AML-193 (cell line): ENCODE measurements at regions not wholly inside any gene's neighbourhood (a gene's known extent, or its start where the extent isn't known, plus 50 kb on each side); places are given as distances from the start of the nearest gene placed in this dataset.
A peak's percentile ranks its signal among the peaks of the same experiment; 100 is the strongest.

Experiments used
- DNase-seq, 2 experiments: peaks; one replicate each; lab custom pipeline; 2025; lab: John Stamatoyannopoulos, UW

DNA sequence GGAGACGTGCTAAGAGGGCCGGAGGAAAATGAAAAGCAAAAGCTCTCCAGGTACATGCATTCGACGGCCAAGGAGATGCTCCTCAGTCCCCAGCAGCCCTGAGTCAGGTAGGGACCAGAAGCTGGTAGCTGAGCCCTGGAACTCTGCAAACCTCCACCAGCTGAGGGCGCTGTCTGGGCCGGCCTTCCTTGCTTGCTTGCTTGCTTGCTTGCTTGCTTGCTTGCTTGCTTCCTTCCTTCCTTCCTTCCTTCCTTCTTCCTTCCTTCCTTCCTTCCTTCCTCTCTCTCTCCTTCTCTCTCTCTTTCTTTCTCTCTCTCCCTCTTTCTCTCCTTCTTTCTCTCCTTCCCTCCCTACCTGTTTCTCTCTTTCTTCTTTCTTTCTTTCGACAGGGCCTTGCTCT is 94.6 kb upstream of the RASGRF1 start:
- no peak for DNase-seq

DNA sequence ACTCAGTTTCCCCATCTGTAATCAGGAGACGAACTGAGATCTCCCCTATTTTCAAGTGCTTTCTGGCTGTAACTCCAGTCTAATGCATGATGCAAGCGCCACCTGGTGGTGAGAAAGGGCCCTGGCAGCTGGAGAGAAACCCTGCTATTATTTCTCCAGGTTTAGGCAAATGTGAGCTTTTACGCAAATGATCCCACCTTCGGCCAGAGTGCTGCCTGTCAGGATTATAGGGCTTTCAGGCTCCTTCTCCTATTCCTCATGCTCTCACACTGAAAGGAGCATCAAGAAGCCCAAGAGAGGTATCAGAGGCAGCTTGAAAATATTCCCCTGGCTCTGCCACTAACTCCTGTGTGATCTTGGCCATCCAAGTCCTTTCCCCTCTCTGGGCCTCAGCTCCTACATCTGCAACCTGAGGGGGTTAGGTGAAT is 93.9 kb upstream of the RASGRF1 start:
- DNase-seq: peak; percentile 29 to 31

DNA sequence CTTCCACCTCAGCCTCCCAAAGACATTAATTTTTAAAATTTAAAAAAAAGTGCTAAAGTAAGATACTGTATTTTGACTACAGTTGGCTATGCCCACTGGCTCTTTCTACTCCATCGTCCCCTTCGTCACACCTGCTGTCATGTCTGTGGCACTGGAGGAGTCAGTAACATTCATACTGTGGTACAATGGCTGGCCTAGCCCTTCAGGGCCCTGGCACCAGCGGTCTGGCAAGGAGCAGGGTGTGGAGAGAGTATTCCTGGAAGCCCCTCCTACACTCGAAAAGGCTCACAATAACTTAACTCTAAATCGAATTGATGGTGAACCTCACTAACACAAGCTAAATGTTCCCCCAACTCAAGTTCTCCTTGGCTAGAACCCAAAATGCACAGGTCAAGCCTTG is 89.7 kb upstream of the RASGRF1 start:
- DNase-seq: no peak

DNA sequence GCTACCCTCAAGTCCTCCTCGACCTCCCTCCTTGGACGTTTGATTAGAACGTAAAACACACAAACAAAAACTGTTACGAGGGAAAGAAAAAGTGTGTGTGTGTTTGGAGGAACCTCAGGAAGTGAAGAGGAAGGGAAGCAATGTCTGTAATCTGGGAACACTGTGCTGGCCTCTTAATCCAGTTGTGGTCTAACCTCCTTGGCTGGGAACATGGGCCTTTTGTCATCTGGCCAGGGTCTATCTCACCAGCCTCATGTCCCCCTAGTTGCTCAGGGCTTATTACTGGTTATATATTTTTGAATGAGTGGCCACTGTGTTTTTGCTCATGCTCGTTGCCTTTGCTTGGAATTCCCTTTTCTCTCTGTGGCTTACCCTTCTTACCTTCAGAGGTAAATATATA is 89.0 kb upstream of the RASGRF1 start:
- no peak for DNase-seq

DNA sequence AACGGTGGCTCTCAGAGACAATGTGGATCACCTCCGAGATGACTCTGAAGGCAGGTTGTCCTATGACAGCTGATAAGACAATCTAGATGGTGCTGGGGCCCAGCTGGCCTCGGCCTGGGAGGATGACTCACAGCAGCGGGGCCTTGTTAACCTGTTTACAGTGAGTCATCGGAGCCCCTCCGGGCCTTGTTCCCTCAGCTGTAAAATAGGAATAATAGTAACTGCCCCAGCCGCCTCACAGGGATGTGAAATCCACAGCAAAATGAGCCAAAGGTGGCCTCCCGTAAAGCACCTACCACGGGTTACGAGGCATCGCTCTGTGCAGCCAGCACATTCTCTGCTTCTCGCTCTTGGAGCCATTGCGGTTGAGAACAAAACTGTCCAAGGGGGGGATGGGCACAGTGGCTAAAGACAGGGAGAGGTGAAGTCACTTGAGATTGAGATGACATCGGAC is 88.6 kb upstream of the RASGRF1 start:
- no peak for DNase-seq

DNA sequence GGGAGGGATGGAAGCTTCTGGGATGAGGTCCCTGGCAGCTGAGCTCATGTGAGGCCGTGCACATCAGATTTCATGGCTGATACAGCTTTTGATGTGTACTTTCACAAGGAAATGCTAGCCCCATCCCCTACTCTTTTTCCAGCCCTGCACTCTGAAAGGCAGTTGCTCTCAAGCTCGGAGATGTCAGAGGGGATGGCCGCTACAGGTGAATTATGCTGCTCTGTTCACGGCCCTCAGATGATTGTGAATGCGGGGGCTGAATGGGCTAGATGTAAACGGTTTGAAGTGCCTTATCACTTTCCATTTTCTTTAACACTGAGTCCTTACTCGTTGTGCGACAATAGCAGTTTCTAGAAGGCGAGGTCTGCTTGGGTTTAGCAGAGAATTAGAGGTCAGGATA is 88.0 kb upstream of the RASGRF1 start:
- DNase-seq: no peak

DNA sequence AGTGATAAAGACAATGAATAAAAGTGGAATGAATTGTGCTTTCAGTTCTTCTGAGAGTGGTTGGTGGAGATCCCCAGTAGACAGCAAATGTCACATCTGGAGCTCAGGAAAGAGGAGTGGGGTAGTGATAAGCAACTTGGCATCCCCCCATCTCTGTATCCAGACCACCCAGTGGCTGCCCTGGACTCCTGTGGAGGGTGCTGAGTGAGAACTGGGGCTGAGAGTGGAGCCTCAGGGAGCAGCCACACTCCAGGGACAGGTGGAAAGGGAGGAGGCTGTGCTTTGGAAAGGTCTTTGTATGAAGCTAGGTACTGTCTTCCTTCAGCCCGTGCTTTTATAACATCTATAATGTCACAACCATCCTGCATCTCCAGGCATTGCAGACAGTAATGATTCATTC is 85.6 kb upstream of the RASGRF1 start:
- DNase-seq: no peak

DNA sequence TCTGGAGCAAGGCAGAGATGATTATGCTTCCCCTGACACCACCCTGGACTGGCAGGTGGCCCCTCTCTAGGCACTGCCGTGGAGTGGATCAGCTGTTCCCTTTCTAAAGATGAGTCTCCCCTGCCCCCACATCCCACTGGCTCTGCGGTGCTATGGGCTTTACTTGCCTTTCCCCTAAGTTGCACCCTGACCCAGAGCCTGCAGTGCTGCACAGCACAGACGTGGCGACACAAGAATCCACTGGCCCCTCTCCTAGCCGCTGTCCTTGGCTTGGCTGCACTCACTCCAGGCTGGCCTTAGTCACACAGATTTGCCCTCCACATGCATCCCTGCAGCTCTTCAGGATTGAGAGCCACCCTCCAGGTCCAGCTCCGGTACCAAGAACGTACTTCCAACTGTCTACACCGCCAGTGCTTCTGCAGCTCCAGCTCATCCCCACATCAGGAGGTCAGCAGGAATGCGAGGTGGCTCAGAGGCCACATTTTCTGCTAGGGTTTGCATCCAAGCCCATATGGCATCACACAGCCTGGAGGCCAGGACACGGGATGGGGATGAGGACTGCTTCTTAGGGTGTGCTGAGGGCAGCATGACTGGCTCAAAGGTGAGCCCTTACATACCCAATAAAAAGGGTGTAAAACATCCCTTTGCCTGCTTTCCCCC is 82.4 kb upstream of the RASGRF1 start:
- DNase-seq: no peak

DNA sequence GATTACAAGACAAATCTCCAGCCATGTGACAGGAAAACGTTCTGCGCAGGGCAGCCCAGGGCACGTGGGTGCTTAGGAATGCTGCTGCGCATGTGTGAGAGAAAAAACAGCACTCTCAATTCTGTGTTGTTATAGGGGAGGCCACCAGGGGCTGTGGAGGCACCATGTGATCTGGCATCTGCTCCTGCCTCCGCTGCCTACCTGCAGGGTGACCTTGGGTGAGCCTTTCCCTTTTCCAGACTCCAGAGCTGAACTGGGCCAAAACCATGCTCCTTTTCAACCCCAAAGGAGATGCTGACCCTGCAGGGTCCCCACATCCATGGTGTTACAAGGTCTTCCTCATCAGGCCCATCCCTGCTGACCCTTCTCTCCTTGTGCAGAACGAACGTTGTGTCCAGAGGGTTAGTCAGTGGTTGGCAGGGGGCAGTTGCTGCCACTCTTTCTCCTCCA is 81.5 kb upstream of the RASGRF1 start:
- no peak for DNase-seq

DNA sequence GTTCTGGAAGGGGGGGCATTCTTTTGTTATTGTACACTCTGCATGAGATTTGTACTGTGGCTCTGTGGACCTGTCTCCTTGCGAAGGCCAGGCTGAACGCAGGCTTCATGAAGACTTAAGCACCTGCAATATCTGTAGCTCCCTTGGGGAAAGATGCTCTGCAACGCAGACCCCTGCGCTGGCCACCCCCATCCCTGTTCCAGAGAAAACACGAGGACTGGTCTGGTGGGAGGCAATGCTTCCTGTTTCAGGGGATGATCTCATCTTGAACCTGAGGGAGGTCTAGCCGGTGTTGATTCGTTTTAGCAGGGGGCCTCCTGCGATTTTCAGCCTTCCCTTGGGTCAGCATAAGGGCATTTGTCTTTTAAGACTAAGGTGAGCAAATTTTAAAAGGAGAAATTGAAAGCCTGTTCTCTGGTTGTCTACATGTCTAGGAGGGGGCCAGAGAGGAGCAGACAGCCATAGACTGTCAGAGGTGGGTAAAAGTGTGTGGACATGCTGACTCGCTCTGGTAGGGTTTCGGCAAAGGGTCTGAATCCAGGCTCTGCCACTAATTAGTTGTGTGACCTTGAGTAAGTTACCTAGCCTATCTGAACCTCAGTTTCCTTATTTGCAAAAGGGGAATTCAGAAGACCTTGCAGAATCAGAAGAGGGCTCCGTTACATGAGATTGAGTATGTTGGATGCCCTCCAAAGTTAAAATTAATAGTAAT is 80.9 kb upstream of the RASGRF1 start:
- DNase-seq: no peak

DNA sequence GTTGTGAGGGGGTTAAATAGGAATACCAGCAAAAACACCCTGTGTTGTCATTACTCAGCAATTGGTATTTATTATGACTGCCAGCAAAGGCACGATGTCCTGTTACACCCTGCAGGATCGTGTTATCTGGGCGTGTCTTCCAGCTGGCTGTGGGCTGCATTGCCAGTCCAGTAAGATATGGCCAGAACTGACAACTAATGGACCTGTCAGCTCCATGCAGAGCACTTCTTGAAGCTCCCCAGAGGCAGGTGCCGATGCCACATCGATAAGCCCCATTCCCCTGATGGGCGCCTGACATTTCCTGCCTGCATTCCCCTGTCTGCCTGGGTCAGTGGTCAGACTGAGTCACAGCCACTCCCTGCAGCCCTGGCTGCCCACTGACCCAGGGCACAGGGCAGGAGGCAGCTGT is 79.7 kb upstream of the RASGRF1 start:
- DNase-seq: no peak

DNA sequence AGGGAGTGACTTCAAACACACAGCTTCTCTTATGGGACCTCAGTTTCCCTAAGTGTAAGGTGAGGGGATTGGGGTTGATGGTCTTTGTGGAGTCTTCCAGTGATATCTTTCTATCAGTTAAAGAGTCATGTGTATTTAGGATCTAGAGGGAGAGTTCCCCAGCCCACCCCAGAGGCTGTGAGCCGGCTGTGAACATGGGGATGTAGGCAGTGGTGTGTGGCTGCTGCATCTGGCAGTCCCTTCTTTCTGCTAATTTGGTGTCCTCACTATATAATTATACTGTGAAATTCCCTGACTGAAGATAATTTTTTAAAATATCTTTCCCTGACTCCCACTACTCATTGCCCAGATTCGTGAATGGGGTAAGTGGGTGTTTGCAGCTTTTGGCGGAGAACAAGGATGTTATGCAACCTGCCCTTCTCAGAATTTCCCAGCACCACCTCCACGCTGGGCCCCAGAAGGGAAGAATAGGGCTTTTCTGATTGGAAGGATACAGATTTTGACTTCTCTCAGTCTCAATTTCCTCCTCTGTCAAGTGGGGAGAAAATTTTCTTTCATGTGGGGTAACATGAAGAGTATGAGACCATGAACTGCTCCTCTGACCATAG is 79.0 kb upstream of the RASGRF1 start:
- no peak for DNase-seq

DNA sequence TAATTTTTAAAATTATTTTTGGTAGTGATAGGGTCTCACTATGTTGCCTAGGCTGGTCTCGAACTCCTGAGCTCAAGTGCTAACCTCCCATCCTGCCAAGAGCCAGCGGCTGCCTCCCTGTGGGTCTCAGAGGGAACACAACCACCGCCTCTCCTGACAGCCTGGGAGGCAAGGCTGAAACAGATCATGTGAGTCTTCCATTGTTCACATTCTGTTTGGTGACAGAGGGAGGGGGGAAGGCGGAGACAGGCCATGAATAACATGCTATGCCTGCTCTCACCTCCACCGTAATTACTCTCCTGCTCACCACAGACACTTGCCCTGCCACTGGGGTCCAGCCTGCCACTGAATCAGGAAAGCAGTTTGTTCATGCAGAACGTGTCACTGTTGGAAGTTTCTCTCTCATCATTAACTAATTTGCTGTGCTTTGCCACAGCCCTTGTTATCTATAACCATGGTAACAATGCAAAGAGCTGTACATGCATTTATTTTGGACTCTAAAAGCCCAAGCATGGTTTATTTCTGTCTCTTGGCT is 78.4 kb upstream of the RASGRF1 start:
- no peak for DNase-seq

DNA sequence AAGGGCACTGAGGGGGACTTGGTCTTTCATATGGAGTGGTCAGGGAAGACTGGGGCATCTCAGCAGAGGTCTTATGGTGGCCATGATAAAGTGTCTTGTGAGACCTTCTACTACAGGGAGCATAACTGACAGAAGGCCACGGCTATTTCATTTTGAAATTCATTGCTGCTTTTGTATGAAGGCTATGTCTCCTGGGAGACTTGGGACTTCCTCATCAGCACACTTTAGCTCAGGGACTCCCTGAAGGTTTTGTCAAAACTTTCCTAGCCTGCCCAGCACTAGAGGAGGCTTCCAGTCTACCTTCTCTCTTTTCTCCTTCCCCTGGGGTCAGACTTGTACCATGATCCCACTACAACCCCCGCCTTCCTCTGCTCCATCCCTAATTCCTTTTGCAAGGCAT is 77.2 kb upstream of the RASGRF1 start:
- DNase-seq: no peak

DNA sequence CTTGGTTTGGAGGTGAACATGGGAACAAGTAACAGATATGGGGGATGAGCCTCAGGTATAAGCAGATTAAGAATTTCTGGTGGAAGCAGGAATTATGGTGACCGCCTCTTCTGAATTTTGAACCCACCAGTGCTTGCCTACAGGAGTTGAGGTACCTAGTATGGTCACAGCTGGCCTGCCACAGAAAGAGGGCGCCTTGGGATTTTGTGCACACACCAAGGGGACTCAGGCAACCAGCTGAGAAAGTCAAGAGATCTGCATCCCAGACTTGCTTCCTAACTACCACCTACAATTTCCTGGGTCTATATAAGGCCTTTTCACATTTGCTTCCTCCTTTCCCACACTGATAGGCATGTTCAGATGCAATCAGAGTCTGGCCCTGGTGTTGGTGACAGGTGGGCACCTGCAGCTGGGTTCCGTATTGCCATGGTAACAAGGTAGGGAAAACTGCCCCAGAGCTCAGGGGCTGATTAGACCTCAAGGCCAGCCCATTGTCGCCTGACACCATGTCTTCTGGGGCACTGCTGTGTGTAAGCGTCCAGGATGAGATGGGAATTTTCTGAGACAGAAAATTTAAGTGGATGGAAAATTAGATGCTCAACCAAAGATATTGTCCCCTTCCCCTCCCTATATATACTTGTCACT is 75.9 kb upstream of the RASGRF1 start:
- DNase-seq: no peak

DNA sequence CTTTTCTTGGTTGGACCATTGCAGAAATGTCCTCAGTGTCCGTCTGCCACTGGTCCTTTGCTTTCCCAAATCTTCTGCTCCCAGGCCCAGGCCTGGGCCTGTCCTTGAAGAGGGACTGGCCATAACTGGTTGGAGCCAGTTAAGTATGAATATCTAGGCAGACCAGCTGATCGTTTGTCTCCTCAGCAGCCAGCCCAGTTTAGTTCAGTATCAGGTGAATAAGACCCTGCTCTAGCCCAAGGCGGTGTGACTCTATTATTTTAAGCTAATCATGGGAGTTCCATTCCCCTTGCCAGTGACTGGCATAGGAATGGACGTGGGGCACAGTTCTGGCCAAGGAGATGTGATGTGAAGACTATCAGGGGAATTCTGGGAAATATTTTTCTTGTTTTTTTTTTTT is 73.9 kb upstream of the RASGRF1 start:
- no peak for DNase-seq

DNA sequence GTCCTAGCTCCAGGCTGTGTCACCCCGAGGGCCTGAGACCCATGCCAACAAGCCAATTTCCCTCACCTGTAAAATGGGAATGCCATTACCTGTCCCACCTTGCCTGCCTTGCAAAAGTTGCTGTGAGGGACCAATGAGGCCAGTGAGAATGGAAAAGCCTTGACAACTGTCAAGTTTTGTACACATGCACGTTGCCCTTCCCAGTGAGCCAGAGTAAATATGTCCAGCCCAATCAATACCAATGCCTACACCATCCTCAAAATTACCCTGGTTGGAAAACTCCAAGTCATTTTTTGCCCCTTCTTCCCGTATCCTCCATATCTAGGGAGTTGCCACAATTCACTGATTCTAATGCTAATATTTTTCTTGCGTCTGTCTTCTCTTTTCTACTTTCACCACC is 73.5 kb upstream of the RASGRF1 start:
- no peak for DNase-seq

DNA sequence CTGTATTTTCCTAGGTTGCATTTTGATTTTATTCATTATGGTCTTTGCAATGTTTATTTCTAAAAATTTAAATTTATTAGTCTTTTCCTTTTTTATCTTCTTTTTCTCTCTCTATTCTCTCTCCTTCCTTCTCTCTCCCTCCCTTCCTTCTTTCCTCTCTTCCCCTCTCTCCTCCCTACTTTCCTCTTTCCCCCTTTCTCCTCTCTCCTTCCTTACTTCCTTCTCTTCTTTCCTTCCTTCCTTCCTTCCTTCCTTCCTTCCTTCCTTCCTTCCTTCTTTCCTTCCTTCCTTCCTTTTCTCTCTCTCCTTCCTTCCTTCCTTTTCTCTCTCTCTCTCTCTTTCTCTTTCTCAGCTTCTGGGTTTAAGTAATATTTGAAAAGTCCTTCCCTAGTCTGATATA is 72.8 kb upstream of the RASGRF1 start:
- no peak for DNase-seq

DNA sequence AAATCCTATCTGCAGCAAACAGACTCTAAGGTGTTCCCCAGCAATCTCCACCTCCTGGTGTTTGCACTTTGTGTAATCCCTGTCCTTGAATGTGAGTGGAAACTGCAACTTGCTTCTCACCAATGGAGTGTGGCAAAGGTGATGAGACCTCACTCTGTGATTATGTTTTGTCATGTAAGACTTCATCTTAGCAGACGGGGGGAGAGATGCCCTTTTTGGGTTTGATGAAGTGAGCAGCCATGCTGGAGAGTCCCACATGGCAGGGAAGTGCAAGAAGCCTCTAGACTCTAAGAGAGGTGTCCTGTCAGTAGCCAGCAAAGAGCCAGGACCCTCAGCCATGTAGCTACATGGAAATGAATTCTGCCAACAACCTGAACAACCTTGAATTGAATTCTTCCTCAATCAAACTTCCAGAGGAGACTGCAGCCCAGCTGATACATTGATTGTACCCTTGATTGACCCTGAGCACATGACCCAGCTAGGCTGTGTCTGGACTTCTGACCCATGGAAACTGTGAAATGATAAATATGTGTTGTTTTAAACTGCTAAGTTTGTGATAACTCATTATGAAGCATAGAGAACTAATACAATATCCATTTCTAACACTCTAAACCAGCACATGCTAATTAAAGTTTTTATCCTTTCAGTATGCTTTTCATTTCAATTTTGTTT is 71.4 kb upstream of the RASGRF1 start:
- DNase-seq: no peak

DNA sequence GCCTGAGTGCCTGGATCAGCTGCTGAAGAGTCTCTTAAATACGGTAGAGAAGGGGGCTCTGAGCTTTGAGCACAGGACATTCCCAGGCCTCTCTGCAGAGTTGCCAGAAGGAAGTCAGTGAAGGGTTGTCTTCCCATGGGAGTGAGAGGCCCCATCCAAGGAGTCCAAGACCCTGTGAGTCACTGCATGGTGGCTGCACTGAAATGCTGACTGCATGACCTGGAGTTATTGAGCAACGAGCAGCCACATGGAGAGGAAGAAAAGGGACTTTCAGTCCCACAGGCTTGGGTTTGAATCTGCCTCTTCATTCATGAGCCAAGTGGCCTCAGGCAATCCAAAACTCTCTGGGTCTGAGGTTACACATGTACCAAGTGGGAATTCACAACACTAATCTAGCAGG is 69.6 kb upstream of the RASGRF1 start:
- DNase-seq: no peak

DNA sequence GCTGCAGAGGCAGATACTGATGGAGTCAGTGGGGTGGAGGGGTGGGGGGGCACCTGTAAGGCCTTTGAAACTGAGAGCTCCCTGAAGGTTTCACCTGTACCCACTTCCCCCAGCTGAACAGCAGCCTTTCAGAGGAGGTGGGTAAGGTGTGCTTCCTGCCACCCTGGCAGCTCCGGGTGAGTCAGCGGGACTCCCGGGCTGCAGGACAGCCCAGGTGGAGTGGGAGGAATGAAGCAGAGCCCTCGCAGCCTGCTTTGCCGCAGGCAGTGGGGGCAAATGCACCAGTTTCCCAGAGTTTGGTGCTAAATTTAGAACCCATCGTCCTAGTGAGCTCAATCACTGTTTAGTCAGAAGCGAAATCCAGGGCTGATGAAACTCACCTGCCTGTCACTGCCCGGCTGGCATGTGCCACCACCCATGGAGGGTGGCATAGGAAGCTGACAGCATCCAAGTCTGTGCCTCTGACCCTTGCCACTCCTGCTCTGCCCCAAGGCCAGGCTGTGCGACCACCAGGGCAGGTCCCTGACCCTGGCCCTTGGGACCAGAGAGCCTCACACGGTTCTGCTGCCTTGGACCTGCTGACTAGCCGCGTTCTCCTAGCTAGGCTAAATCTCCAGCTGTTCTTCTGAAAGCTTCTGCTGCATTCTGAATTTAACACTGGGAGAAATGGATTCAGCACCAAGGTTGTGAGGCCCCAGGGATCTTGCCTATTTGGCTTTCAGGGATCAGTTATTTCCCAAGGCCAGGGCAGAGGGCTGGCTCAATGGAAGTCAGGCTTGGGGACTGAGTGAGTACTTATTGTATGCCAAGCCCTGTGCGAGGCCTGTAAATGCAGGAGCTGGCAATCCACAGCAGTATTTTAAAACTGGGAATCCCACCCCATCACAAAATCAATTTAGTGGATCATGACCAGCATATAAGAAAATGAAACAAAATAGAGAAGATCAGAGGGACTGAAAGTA is 67.3 kb upstream of the RASGRF1 start:
- no peak for DNase-seq
